BLaER1 treated with 17β-estradiol and CSF1 and Interleukin-3, amounts not matched to agents 10 nM and 100 nM (cell line): ENCODE measurements at regions not wholly inside any gene's neighbourhood (a gene's known extent, or its start where the extent isn't known, plus 50 kb on each side); places are given as distances from the start of the nearest gene placed in this dataset.

ENCODE experiments used
- H3K27ac ChIP-seq, 11 experiments: shearing (Covaris generic); formaldehyde crosslinking; 2 replicates each; pipeline ENCODE4 v1.8.1; 2022
- H3K27me3 ChIP-seq, 11 experiments: shearing (Covaris generic); formaldehyde crosslinking; 2 replicates each; pipeline ENCODE4 v1.8.1; 2022
- H3K36me3 ChIP-seq, 11 experiments: shearing (Covaris generic); formaldehyde crosslinking; 2 replicates each; pipeline ENCODE4 v1.8.1; 2022
- H3K4me1 ChIP-seq, 10 experiments: shearing (Covaris generic); formaldehyde crosslinking; 2 replicates each; pipeline ENCODE4 v1.8.1; 2022
- H3K4me2 ChIP-seq, 11 experiments: shearing (Covaris generic); formaldehyde crosslinking; 2 replicates each; pipeline ENCODE4 v1.8.1; 2022
- H3K4me3 ChIP-seq, 10 experiments: shearing (Covaris generic); formaldehyde crosslinking; 2 replicates each; pipeline ENCODE4 v1.8.1; 2022
- H3K9ac ChIP-seq, 11 experiments: shearing (Covaris generic); formaldehyde crosslinking; 2 replicates each; pipeline ENCODE4 v1.8.1; 2022
- H3K9me3 ChIP-seq, 11 experiments: shearing (Covaris generic); formaldehyde crosslinking; replicated peaks in 1 of 11; 2 replicates each; pipeline ENCODE4 v1.8.1; 2022
- H4K20me1 ChIP-seq, 11 experiments: shearing (Covaris generic); formaldehyde crosslinking; 2 replicates each; pipeline ENCODE4 v1.8.1; 2022
- Cebpa-rat ChIP-seq, 11 experiments: shearing (Covaris generic); IDR thresholded peaks; 2 replicates each; pipeline ENCODE4 v1.8.1; 2022

DNA sequence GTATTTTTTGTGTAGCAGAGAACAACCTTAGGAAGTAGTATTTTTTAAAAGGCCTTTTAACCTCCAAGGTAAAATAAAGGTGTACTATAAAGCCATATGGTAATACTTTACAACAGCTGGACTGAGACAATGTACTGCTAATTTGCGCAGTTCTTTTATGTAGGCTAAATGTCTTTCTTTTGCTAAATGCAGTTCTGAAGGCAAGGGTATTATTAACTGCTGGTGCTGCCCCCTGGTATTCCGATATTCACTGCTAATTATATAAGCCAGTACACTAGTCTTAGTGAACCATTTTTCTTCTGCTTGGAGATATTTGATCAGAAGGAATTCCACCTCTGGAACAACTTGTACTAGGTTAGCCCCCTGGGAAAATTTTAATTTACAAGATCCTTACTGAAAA lies 272.0 kb upstream of the FERD3L start:
- Histone ChIP-seq H4K20me1 (no peaks in the 10 kb centered on the region), H3K4me1 (peaks cover 0 to 7% (median 0%) of the 10 kb centered on the region in 10 experiments; a peak in 4 of 20 replicates), H3K27me3 (no peaks in the 10 kb centered on the region), H3K36me3 (no peaks in the 10 kb centered on the region), H3K9me3 (peaks cover 0 to 4% (median 0%) of the 10 kb centered on the region in 11 experiments; a peak in 1 of 22 replicates), H3K27ac (no peak overlapping the region), H3K4me3 (no peak overlapping the region), H3K9ac (no peak overlapping the region), H3K4me2 (no peak overlapping the region)
- no peak for TF ChIP-seq Cebpa-rat (IDR thresholded peaks at IDR 0.05)

DNA sequence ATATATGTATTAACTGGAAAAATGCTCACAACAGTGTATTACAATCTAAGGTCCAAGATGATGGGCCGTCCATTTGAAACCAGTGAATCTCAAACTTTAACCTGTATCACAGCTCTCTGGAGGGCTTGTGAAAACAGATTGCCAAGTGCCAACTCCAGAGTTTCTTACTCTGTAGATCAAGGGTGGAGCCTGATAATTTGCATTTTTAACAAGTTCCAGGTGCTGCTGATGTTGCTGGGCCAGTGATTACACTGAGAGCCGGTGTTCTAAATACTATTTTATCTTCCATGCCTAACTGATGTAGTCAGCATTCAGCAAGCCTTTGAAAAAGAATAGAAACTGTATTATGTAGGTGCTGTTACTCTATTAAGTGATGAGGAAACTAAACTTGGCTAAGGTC lies 269.9 kb upstream of the FERD3L start:
- H3K4me2 ChIP-seq, result no peak overlapping the region

DNA sequence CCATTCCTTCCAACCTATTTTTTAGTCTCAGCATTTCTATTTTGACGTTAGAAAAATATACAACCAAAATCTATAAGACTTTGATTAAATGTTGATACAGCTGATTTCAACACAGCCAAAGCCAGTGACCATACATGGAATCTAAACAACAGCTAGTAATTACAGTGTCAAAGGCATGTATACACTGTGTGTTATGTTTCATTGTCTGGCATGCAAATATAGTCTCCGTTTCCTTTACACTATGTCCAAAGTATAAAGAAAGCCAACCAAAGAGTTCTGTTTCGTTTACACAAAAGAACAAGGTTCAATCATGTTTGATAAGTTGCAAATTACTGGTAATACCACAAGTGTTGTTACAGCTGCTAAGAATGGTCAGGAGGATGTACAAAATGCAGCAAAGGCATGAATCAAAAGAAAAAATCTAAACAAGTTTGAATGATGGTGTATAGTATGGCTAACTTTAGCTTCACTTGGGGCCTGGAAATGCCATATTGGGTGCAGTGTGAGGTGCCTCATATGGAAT lies 268.3 kb upstream of the FERD3L start:
- H3K4me2 ChIP-seq, result no peak overlapping the region
- no peak for TF ChIP-seq Cebpa-rat (IDR thresholded peaks at IDR 0.05)
- no peaks in the 10 kb centered on the region for H3K36me3 ChIP-seq
- no peaks in the 10 kb centered on the region for H3K4me1 ChIP-seq
- no peak overlapping the region for H3K27ac ChIP-seq
- H4K20me1 ChIP-seq, result no peaks in the 10 kb centered on the region
- no peak overlapping the region for H3K4me3 ChIP-seq
- no peaks in the 10 kb centered on the region for H3K9me3 ChIP-seq
- no peaks in the 10 kb centered on the region for H3K27me3 ChIP-seq
- no peak overlapping the region for H3K9ac ChIP-seq

More for the DNA sequence above, 269.9 kb upstream of the FERD3L start:
- Histone ChIP-seq H3K4me3 (no peak overlapping the region), H3K27ac (no peak overlapping the region), H3K9ac (no peak overlapping the region), H3K27me3 (no peaks in the 10 kb centered on the region), H3K9me3 (no peaks in the 10 kb centered on the region), H3K4me1 (no peaks in the 10 kb centered on the region), H4K20me1 (no peaks in the 10 kb centered on the region), H3K36me3 (no peaks in the 10 kb centered on the region)
- no peak for TF ChIP-seq Cebpa-rat (IDR thresholded peaks at IDR 0.05)

DNA sequence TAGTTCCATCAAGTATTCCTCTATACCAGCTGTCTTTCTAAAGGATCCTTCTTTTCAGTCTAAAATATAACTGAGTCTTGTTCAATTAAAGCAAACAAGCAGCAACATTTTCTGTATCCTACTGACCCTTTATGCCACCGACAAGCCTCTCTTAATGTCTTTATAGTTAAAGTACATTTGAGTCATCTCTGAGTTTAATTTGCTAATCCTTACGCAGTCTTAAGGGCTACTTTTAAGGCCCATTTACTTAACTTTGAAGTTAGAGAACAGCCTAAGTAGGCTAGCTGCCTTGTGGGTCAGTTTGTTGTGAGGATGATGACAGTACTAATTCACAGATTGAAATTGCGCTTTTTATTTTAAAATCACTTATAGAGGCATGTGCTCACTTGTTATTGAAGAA lies 265.5 kb upstream of the FERD3L start:
- Histone ChIP-seq H3K9me3 (no peaks in the 10 kb centered on the region), H3K4me3 (no peak overlapping the region), H3K27ac (no peak overlapping the region), H3K4me1 (no peaks in the 10 kb centered on the region), H3K9ac (no peak overlapping the region), H3K4me2 (no peak overlapping the region), H3K36me3 (no peaks in the 10 kb centered on the region), H4K20me1 (no peaks in the 10 kb centered on the region), H3K27me3 (no peaks in the 10 kb centered on the region)
- no peak for TF ChIP-seq Cebpa-rat (IDR thresholded peaks at IDR 0.05)

DNA sequence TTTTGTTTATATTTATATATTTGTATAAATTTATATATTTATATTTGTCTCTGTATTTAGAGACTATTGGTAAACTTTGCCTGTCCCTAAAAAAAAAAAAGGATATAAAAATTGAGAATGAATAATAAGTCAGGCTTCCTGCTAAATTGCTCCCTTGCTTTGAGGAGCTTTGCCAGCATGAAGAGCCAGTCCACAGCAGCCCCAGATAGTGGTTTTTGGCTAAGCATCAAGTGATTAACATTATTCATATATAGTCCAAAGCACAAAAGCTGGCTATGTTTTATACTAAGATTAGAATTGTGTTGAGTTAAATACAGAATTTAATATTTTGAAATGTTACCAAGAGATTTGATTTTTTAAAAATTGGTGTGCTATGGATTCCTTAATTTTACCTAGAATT lies 264.9 kb upstream of the FERD3L start:
- Histone ChIP-seq H3K36me3 (no peaks in the 10 kb centered on the region), H3K9me3 (no peaks in the 10 kb centered on the region), H3K4me3 (no peak overlapping the region), H3K9ac (no peak overlapping the region), H3K27me3 (no peaks in the 10 kb centered on the region), H3K4me1 (peaks cover 0 to 2% (median 0%) of the 10 kb centered on the region in 10 experiments; a peak in 2 of 20 replicates), H3K4me2 (no peak overlapping the region), H3K27ac (no peak overlapping the region), H4K20me1 (no peaks in the 10 kb centered on the region)
- no peak for TF ChIP-seq Cebpa-rat (IDR thresholded peaks at IDR 0.05)

DNA sequence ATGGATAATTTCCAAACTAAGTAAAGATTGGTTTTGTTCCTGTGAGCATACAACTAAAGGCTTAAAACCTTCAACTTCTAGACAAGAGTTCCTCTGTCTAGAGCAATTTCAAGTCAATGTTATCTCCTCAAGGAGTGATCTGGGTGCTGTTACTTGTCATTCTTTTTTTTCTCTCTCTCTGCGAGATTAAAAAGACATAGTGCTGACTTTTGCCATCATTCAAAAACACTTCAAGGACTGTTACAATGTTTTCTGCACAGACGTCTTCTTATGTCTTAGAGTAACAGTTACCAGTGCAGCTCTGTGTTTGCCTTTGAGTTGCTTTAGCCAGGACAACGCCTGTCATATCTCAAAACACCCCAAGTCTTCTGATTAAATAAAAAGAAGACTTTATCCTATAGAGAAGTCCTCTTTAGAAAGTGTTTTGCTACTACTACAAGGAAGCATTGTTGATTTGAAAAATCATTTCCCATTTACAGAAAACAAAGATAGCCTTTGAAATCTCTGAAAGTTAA lies 263.5 kb upstream of the FERD3L start:
- no peak for TF ChIP-seq Cebpa-rat (IDR thresholded peaks at IDR 0.05)
- Histone ChIP-seq H3K9ac (no peak overlapping the region), H3K4me3 (no peak overlapping the region), H3K9me3 (no peaks in the 10 kb centered on the region), H3K4me2 (no peak overlapping the region), H4K20me1 (no peaks in the 10 kb centered on the region), H3K27me3 (no peaks in the 10 kb centered on the region), H3K27ac (no peak overlapping the region), H3K36me3 (no peaks in the 10 kb centered on the region), H3K4me1 (peaks cover 0 to 9% (median 0%) of the 10 kb centered on the region in 10 experiments; a peak in 4 of 20 replicates)

DNA sequence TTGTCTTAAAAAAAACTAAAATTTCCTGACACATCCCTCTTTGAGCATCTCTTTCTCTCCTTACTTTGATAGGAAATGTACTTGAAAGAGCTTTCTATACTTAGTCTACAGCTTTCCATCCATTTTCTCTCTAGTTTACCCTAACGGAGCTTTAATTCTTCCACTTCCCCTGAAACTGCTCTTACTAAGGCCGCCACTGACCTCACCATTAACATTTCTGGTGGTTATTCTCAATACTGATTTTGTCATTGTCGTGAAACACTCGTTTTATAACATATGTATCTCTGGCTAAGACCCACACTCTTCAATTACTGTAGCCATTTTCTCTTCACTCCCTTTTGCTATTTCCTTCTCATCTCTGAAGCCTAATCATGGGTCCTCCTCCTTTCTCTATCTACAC lies 262.0 kb upstream of the FERD3L start:
- no peaks in the 10 kb centered on the region for H3K9me3 ChIP-seq
- no peaks in the 10 kb centered on the region for H3K27me3 ChIP-seq
- H3K36me3 ChIP-seq, result no peaks in the 10 kb centered on the region
- no peak overlapping the region for H3K27ac ChIP-seq
- H4K20me1 ChIP-seq, result no peaks in the 10 kb centered on the region
- peaks cover 0 to 9% (median 0%) of the 10 kb centered on the region in 10 experiments; a peak in 4 of 20 replicates for H3K4me1 ChIP-seq
- H3K4me3 ChIP-seq, result no peak overlapping the region
- H3K4me2 ChIP-seq, result no peak overlapping the region
- H3K9ac ChIP-seq, result no peak overlapping the region
- no peak for TF ChIP-seq Cebpa-rat (IDR thresholded peaks at IDR 0.05)

DNA sequence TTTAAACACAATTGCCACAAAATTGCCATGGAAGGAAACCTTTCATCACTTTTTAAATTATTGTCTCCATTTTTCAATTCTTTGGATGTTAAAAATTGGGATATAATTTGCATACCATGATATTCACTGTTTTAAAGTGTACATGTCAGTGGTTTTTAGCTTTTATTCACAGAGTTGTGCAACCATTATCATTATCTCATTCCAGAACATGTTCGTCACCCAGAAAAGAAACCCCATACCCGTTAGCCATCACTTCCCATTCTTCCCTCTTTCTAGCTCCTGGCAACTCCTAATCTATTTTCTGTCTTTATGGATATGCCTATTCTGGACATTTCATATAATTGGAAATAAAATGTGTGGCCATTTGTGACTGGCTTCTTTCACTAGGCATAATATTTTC lies 260.3 kb upstream of the FERD3L start:
- Histone ChIP-seq H3K4me3 (no peak overlapping the region), H4K20me1 (no peaks in the 10 kb centered on the region), H3K4me2 (no peak overlapping the region), H3K36me3 (no peaks in the 10 kb centered on the region), H3K4me1 (peaks cover 0 to 9% (median 0%) of the 10 kb centered on the region in 10 experiments; a peak in 4 of 20 replicates), H3K9me3 (no peaks in the 10 kb centered on the region), H3K27me3 (no peaks in the 10 kb centered on the region), H3K9ac (no peak overlapping the region), H3K27ac (no peak overlapping the region)
- TF ChIP-seq Cebpa-rat (IDR thresholded peaks at IDR 0.05), result no peak

DNA sequence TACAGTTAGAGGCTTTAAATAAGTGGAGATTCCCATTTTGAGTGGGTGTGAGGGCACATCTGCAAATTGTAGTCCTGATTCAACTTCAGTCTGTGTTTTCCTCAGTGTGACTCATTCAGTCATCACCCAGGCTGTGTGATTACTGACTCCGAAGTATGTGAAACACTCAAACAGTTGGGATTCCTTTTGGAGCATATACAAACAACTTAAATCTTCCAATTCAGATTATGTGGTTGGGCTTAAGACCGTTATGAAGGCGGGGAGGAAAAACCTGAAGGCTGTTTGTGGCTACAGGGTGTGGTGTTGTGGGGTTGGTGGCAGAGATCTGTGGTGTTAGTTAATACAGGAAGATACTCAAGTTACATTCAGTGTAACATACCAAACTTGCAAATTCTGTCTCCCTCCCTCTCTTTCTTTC lies 259.7 kb upstream of the FERD3L start:
- Histone ChIP-seq H3K9ac (no peak overlapping the region), H3K27me3 (no peaks in the 10 kb centered on the region), H3K27ac (no peak overlapping the region), H3K4me3 (no peak overlapping the region), H4K20me1 (no peaks in the 10 kb centered on the region), H3K4me2 (peak overlapping the region in 2 of 11 experiments; percentile 11 to 26; a peak in 3 of 22 replicates), H3K9me3 (no peaks in the 10 kb centered on the region), H3K4me1 (peaks cover 0 to 9% (median 0%) of the 10 kb centered on the region in 10 experiments; a peak in 4 of 20 replicates), H3K36me3 (no peaks in the 10 kb centered on the region)
- no peak for TF ChIP-seq Cebpa-rat (IDR thresholded peaks at IDR 0.05)

DNA sequence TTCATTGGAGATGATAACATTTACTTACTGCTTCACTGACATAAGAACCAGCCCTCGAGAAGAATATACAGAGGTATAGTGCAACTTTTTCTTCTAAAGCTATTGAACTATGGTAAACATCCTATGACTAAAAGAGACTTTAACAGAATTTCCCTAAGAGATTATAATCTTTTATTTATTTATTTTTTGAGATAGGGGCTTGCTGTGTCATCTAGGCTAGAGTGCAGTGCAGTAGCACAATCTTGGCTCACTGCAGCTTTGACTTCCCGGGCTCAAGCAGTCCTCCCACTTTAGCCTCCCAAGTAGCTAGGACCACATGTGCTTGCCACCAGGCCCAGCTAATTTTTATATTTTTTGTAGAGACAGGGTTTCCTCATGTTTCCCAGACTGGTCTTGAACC lies 258.5 kb upstream of the FERD3L start:
- no peaks in the 10 kb centered on the region for H3K27me3 ChIP-seq
- H3K9ac ChIP-seq, result no peak overlapping the region
- no peaks in the 10 kb centered on the region for H3K9me3 ChIP-seq
- H3K27ac ChIP-seq, result no peak overlapping the region
- TF ChIP-seq Cebpa-rat (IDR thresholded peaks at IDR 0.05), result no peak
- peaks cover 0 to 9% (median 0%) of the 10 kb centered on the region in 10 experiments; a peak in 4 of 20 replicates for H3K4me1 ChIP-seq
- H3K4me2 ChIP-seq, result no peak overlapping the region
- no peak overlapping the region for H3K4me3 ChIP-seq
- H3K36me3 ChIP-seq, result no peaks in the 10 kb centered on the region
- H4K20me1 ChIP-seq, result no peaks in the 10 kb centered on the region
